ENCODE measurements at regions not wholly inside any gene's neighbourhood (a gene's known extent, or its start where the extent isn't known, plus 50 kb on each side); places are given as distances from the start of the nearest gene placed in this dataset.
"Not testable (repeated sequence)": the region's sequence is repeated elsewhere in the genome, so short reads cannot be mapped to it uniquely, and the experiment has no call there.

- TF ChIP-seq CTCF (conservative IDR thresholded peaks at IDR 0.05 in 1 of 2, IDR thresholded peaks at IDR 0.05 in 1 of 2; ENCODE audit: extremely low read depth in 1 of 2, insufficient read depth in 1 of 2, low read depth in 1 of 2, low read length in 2 of 2); EZH2 (IDR thresholded peaks at IDR 0.05; ENCODE audit: borderline replicate concordance, low read length): not testable (repeated sequence)
Observed at GRCh38 chr1:78753679-78754078, 104.0 kb downstream of the IFI44 start.

Data from mammary epithelial cell (primary cell).